Neural cell (in vitro differentiated cells): ENCODE measurements at regions not wholly inside any gene's neighbourhood (a gene's known extent, or its start where the extent isn't known, plus 50 kb on each side); places are given as distances from the start of the nearest gene placed in this dataset.

Experiments
- POLR2AphosphoS5 ChIP-seq: IDR thresholded peaks from 2 replicates; pipeline ENCODE4 v1.6.1; 2012
- TF ChIP-seq, protein P1 (sequence below): IDR thresholded peaks from 2 replicates; pipeline ENCODE4 v1.6.1; 2012; ENCODE audit warnings: borderline replicate concordance
- TF ChIP-seq, protein P2 (sequence below): fragments of 450-650 bp; IDR thresholded peaks from 2 replicates; pipeline ENCODE4 v1.5.1; 2014; ENCODE audit warnings: antibody characterized with exemption, mild to moderate bottlenecking, moderate library complexity; ENCODE audit not compliant: poor library complexity, severe bottlenecking

DNA sequence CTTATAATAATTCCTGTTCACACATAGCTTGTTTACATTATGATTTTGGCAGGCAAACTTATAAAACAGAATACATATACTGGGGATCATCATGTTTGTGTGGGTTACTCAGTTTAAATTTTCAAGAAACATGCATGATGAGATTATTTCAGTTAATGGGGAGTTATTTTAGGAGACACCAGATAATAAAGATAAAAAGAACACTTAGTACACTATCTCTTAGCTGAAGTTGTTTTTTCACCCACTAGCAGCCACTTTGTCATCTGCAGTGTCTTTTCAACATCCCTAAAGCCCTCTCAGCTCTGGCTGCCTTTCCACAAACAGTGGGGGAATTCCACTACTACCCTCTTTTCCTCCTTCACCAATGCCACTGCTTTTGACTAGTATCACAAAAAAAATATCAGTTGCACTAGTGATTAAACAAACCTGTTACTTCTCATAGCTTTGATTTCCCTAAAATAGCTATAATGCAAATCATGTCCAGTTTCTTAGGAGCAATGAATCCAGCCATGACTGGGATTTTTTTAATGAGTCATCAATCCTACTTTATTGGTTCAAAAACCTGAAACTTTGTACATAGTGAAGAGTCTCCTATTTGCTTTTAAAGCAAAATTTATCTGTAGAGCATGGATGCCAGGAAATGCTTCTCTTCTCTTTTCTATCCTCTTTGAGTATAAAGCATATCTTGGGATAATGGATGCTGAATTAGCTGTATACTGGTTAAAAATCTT, 156.7 kb upstream of the TFPI start:
- TF ChIP-seq, protein P1, sequence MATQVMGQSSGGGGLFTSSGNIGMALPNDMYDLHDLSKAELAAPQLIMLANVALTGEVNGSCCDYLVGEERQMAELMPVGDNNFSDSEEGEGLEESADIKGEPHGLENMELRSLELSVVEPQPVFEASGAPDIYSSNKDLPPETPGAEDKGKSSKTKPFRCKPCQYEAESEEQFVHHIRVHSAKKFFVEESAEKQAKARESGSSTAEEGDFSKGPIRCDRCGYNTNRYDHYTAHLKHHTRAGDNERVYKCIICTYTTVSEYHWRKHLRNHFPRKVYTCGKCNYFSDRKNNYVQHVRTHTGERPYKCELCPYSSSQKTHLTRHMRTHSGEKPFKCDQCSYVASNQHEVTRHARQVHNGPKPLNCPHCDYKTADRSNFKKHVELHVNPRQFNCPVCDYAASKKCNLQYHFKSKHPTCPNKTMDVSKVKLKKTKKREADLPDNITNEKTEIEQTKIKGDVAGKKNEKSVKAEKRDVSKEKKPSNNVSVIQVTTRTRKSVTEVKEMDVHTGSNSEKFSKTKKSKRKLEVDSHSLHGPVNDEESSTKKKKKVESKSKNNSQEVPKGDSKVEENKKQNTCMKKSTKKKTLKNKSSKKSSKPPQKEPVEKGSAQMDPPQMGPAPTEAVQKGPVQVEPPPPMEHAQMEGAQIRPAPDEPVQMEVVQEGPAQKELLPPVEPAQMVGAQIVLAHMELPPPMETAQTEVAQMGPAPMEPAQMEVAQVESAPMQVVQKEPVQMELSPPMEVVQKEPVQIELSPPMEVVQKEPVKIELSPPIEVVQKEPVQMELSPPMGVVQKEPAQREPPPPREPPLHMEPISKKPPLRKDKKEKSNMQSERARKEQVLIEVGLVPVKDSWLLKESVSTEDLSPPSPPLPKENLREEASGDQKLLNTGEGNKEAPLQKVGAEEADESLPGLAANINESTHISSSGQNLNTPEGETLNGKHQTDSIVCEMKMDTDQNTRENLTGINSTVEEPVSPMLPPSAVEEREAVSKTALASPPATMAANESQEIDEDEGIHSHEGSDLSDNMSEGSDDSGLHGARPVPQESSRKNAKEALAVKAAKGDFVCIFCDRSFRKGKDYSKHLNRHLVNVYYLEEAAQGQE = no peak
- TF ChIP-seq, protein P2, sequence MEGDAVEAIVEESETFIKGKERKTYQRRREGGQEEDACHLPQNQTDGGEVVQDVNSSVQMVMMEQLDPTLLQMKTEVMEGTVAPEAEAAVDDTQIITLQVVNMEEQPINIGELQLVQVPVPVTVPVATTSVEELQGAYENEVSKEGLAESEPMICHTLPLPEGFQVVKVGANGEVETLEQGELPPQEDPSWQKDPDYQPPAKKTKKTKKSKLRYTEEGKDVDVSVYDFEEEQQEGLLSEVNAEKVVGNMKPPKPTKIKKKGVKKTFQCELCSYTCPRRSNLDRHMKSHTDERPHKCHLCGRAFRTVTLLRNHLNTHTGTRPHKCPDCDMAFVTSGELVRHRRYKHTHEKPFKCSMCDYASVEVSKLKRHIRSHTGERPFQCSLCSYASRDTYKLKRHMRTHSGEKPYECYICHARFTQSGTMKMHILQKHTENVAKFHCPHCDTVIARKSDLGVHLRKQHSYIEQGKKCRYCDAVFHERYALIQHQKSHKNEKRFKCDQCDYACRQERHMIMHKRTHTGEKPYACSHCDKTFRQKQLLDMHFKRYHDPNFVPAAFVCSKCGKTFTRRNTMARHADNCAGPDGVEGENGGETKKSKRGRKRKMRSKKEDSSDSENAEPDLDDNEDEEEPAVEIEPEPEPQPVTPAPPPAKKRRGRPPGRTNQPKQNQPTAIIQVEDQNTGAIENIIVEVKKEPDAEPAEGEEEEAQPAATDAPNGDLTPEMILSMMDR = no peak
- no peak for TF ChIP-seq POLR2AphosphoS5
